HepG2 (cell line): ENCODE measurements at regions not wholly inside any gene's neighbourhood (a gene's known extent, or its start where the extent isn't known, plus 50 kb on each side); places are given as distances from the start of the nearest gene placed in this dataset.
A peak's percentile ranks its signal among the peaks of the same experiment; 100 is the strongest.

Source experiments
- E2F2 ChIP-seq: sonication (generic); formaldehyde crosslinking; IDR thresholded peaks from 2 replicates; pipeline ENCODE4 v1.4.0; 2020; ENCODE audit warnings: missing genetic modification reagents, borderline replicate concordance
- GMEB2 ChIP-seq: IDR thresholded peaks from 2 replicates; pipeline ENCODE4 v1.6.1; 2016; ENCODE audit warnings: missing biosample characterization, missing genetic modification reagents, low read depth
- HMGXB4 ChIP-seq, 2 experiments: sonication (generic) in 1 of 2; formaldehyde crosslinking in 1 of 2; IDR thresholded peaks; 2 replicates each; pipeline versions ENCODE4 v1.4.0 to v1.6.1; 2018 to 2020; ENCODE audit warnings: missing genetic modification reagents in 2 of 2, borderline replicate concordance in 1 of 2, low read depth in 1 of 2, mild to moderate bottlenecking in 1 of 2, missing biosample characterization in 1 of 2
- HNF4G ChIP-seq, 2 experiments: sonication (generic) in 1 of 2; formaldehyde crosslinking in 1 of 2; IDR thresholded peaks; 2 replicates each; pipeline versions ENCODE4 v1.4.0 to v1.6.1; 2011 to 2020; ENCODE audit warnings: borderline replicate concordance in 2 of 2, low read depth in 2 of 2, mild to moderate bottlenecking in 2 of 2, low read length in 1 of 2, missing genetic modification reagents in 1 of 2, moderate library complexity in 1 of 2
- HOXA7 ChIP-seq: sonication (generic); formaldehyde crosslinking; IDR thresholded peaks from 2 replicates; pipeline ENCODE4 v1.8.1; 2022; ENCODE audit warnings: mild to moderate bottlenecking, missing genetic modification reagents, moderate library complexity
- KDM3A ChIP-seq: IDR thresholded peaks from 2 replicates; pipeline ENCODE4 v1.6.1; 2018; ENCODE audit warnings: low read depth, missing compliant biosample characterization
- KLF12 ChIP-seq: sonication (generic); formaldehyde crosslinking; IDR thresholded peaks from 2 replicates; pipeline ENCODE4 v1.4.0; 2020; ENCODE audit warnings: missing genetic modification reagents, borderline replicate concordance
- MED1 ChIP-seq: sonication (generic); formaldehyde crosslinking; IDR thresholded peaks from 2 replicates; pipeline ENCODE4 v1.4.0; 2020; ENCODE audit warnings: missing genetic modification reagents
- MLLT10 ChIP-seq: sonication (generic); formaldehyde crosslinking; IDR thresholded peaks from 2 replicates; pipeline ENCODE4 v1.4.0; 2020; ENCODE audit warnings: missing genetic modification reagents
- MTERF4 ChIP-seq: sonication (generic); formaldehyde crosslinking; IDR thresholded peaks from 2 replicates; pipeline ENCODE4 v1.8.0; 2023; ENCODE audit warnings: mild to moderate bottlenecking, missing genetic modification reagents
- MXD4 ChIP-seq: IDR thresholded peaks from 2 replicates; pipeline ENCODE4 v1.6.1; 2016; ENCODE audit warnings: mild to moderate bottlenecking, missing biosample characterization, missing genetic modification reagents
- MZF1 ChIP-seq: sonication (generic); formaldehyde crosslinking; IDR thresholded peaks from 2 replicates; pipeline ENCODE4 v1.8.1; 2023; ENCODE audit warnings: mild to moderate bottlenecking, missing genetic modification reagents, borderline replicate concordance
- NCOR1 ChIP-seq: fragments of 200-600 bp; sonication (generic); IDR thresholded peaks from 2 replicates; pipeline ENCODE4 v1.7.0; 2017; ENCODE audit warnings: antibody characterized with exemption, low read length, borderline replicate concordance
- NFE2L2 ChIP-seq: fragments of 150-350 bp; IDR thresholded peaks from 2 replicates; pipeline ENCODE4 v1.6.1; 2014; ENCODE audit warnings: low read length
- NFIC ChIP-seq: IDR thresholded peaks from 2 replicates; pipeline ENCODE4 v1.6.1; 2012; ENCODE audit warnings: mild to moderate bottlenecking, low read length, inconsistent platforms
- PATZ1 ChIP-seq: sonication (generic); formaldehyde crosslinking; IDR thresholded peaks from 2 replicates; pipeline ENCODE4 v1.4.0; 2020; ENCODE audit warnings: missing genetic modification reagents
- TERF1 ChIP-seq: sonication (generic); formaldehyde crosslinking; IDR thresholded peaks from 2 replicates; pipeline ENCODE4 v1.8.0; 2022; ENCODE audit warnings: mild to moderate bottlenecking, missing genetic modification reagents, moderate library complexity
- XBP1 ChIP-seq: sonication (generic); formaldehyde crosslinking; IDR thresholded peaks from 2 replicates; pipeline ENCODE4 v1.5.0; 2020; ENCODE audit warnings: missing genetic modification reagents
- ZNF232 ChIP-seq: sonication (generic); formaldehyde crosslinking; IDR thresholded peaks from 2 replicates; pipeline ENCODE4 v1.4.0; 2020; ENCODE audit warnings: missing genetic modification reagents, borderline replicate concordance
- ZNF3 ChIP-seq: IDR thresholded peaks from 2 replicates; pipeline ENCODE4 v1.7.0; 2017; ENCODE audit warnings: inconsistent platforms
- ZNF432 ChIP-seq: sonication (generic); formaldehyde crosslinking; IDR thresholded peaks from 2 replicates; pipeline ENCODE4 v1.5.0; 2020; ENCODE audit warnings: missing genetic modification reagents, mild to moderate bottlenecking, borderline replicate concordance
- ZNF777 ChIP-seq: sonication (generic); formaldehyde crosslinking; IDR thresholded peaks from 2 replicates; pipeline ENCODE4 v1.4.0; 2020; ENCODE audit warnings: missing genetic modification reagents

GRCh38 chr13:107192289-107192688 is 624.4 kb upstream of the ARGLU1 start (continued):
- TF ChIP-seq PATZ1 (CRISPR knock-in tag) (0 out of 2 replicates have a peak, but pooled peaks have one; percentile 25), KDM3A (no peak), NFE2L2 (no peak), ZNF777 (CRISPR knock-in tag) (no peak), MZF1 (CRISPR knock-in tag) (no peak), NCOR1 (no peak), XBP1 (CRISPR knock-in tag) (no peak), MED1 (peak; percentile 70), MXD4 (CRISPR knock-in tag) (no peak), MTERF4 (CRISPR knock-in tag) (no peak), HOXA7 (no peak), E2F2 (CRISPR knock-in tag) (no peak), NFIC (peak; percentile 48; the same call in 1 of the 2 replicates), KLF12 (CRISPR knock-in tag) (no peak), HNF4G (IDR thresholded peaks at IDR 0.05; ENCODE audit: borderline replicate concordance, low read depth, low read length) (no peak), HNF4G (CRISPR knock-in tag; IDR thresholded peaks at IDR 0.05; ENCODE audit: borderline replicate concordance, low read depth) (no peak), MLLT10 (CRISPR knock-in tag) (no peak), ZNF432 (CRISPR knock-in tag) (no peak), ZNF3 (CRISPR knock-in tag) (no peak), HMGXB4 (CRISPR knock-in tag; IDR thresholded peaks at IDR 0.05; ENCODE audit: borderline replicate concordance in 1 of 2, low read depth in 1 of 2) (0 out of 4 replicates have a peak, but pooled peaks of 1 of the 2 experiments have one; percentile 40), GMEB2 (no peak), TERF1 (no peak), ZNF232 (CRISPR knock-in tag) (no peak)
